Left ventricle myocardium inferior (tissue), 1 donor: ENCODE measurements at regions not wholly inside any gene's neighbourhood (a gene's known extent, or its start where the extent isn't known, plus 50 kb on each side); places are given as distances from the start of the nearest gene placed in this dataset.

Experiments used
- DNase-seq: peaks from one replicate; pipeline ENCODE4 v3.0.0-alpha.2; 2020
- H3K27ac ChIP-seq: fragments of 200-600 bp; replicated peaks from 2 replicates; pipeline ENCODE4 v1.8.0; 2021
- H3K27me3 ChIP-seq: fragments of 200-600 bp; 2 replicates; pipeline ENCODE4 v1.8.0; 2021; ENCODE audit warnings: low read depth
- H3K36me3 ChIP-seq: fragments of 200-600 bp; 2 replicates; pipeline ENCODE4 v1.8.0; 2021
- H3K4me1 ChIP-seq: fragments of 200-600 bp; 2 replicates; pipeline ENCODE4 v1.8.0; 2021
- H3K4me3 ChIP-seq: fragments of 200-600 bp; 2 replicates; pipeline ENCODE4 v1.8.0; 2021; ENCODE audit warnings: mild to moderate bottlenecking, moderate library complexity
- H3K9me3 ChIP-seq: fragments of 200-600 bp; replicated peaks from 2 replicates; pipeline ENCODE4 v1.8.0; 2021
- CTCF ChIP-seq: fragments of 200-600 bp; IDR thresholded peaks from 2 replicates; pipeline ENCODE4 v1.8.0; 2021; ENCODE audit warnings: antibody characterized with exemption, mild to moderate bottlenecking, borderline replicate concordance
- intact Hi-C: fragments of 100-400 bp; cut with micrococcal nuclease; formaldehyde crosslinking; loops from one replicate; pipeline ENCODE4 v1.11.0; 2022
- donor health status: DM: no; HTN: yes; CAD: no; lungs with severe emphysema.

GRCh38 chr4:32962100-32962499 lies 2241.9 kb downstream of the PCDH7 start:
- Histone ChIP-seq H3K4me3 (no peak overlapping the region), H3K36me3 (no peaks in the 10 kb centered on the region), H3K9me3 (no peaks in the 10 kb centered on the region), H3K27ac (no peak overlapping the region), H3K4me1 (no peaks in the 10 kb centered on the region), H3K27me3 (no peaks in the 10 kb centered on the region)
- intact Hi-C loops = no loop called here
- no peak for DNase-seq
- TF ChIP-seq CTCF = no peak

- H3K27me3 ChIP-seq = no peaks in the 10 kb centered on the region
- no peaks in the 10 kb centered on the region for H3K4me1 ChIP-seq
- no peaks in the 10 kb centered on the region for H3K36me3 ChIP-seq
- TF ChIP-seq CTCF = no peak
- peaks cover 5% of the 10 kb centered on the region for H3K9me3 ChIP-seq
- H3K27ac ChIP-seq = no peak overlapping the region
- H3K4me3 ChIP-seq = no peak overlapping the region
- intact Hi-C loops = no loop called here
- no peak for DNase-seq
Measured at GRCh38 chr4:32985256-32985655, 2265.1 kb downstream of the PCDH7 start.

- no peak for TF ChIP-seq CTCF
Measured at GRCh38 chr4:32986236-32986635, 2266.1 kb downstream of the PCDH7 start.

GRCh38 chr4:32987111-32987510 lies 2266.9 kb downstream of the PCDH7 start:
- Histone ChIP-seq H3K27me3 (no peaks in the 10 kb centered on the region), H3K27ac (no peak overlapping the region), H3K4me3 (no peak overlapping the region), H3K36me3 (no peaks in the 10 kb centered on the region), H3K9me3 (no peaks in the 10 kb centered on the region), H3K4me1 (no peaks in the 10 kb centered on the region)
- no peak for DNase-seq
- intact Hi-C loops = no loop called here
- TF ChIP-seq CTCF = no peak

More at GRCh38 chr4:32986236-32986635, 2266.1 kb downstream of the PCDH7 start:
- intact Hi-C loops = no loop called here
- Histone ChIP-seq H3K36me3 (no peaks in the 10 kb centered on the region), H3K9me3 (no peaks in the 10 kb centered on the region), H3K27ac (no peak overlapping the region), H3K4me3 (no peak overlapping the region), H3K27me3 (no peaks in the 10 kb centered on the region), H3K4me1 (no peaks in the 10 kb centered on the region)
- DNase-seq = no peak

GRCh38 chr4:32988165-32988811 lies 2268.1 kb downstream of the PCDH7 start:
- no peak for TF ChIP-seq CTCF
- no peak for DNase-seq
- intact Hi-C loops = no loop called here
- no peaks in the 10 kb centered on the region for H3K36me3 ChIP-seq
- no peaks in the 10 kb centered on the region for H3K4me1 ChIP-seq
- H3K4me3 ChIP-seq = no peak overlapping the region
- no peak overlapping the region for H3K27ac ChIP-seq
- no peaks in the 10 kb centered on the region for H3K9me3 ChIP-seq
- no peaks in the 10 kb centered on the region for H3K27me3 ChIP-seq
